ENCODE measurements at regions not wholly inside any gene's neighbourhood (a gene's known extent, or its start where the extent isn't known, plus 50 kb on each side); places are given as distances from the start of the nearest gene placed in this dataset.

- TF ChIP-seq POLR2A (IDR thresholded peaks at IDR 0.05; ENCODE audit: low read depth) = no peak
- TF ChIP-seq CTCF (IDR thresholded peaks at IDR 0.05) = no peak
- TF ChIP-seq EP300 (IDR thresholded peaks at IDR 0.05) = no peak
- no peak for TF ChIP-seq POLR2AphosphoS5 (IDR thresholded peaks at IDR 0.05)
Measured at GRCh38 chr10:90227217-90227656, 525.8 kb downstream of the KIF20B start.

Data from esophagus muscularis mucosa (tissue), 4 donors.